Large intestine (tissue), 3 donors: ENCODE measurements at regions not wholly inside any gene's neighbourhood (a gene's known extent, or its start where the extent isn't known, plus 50 kb on each side); places are given as distances from the start of the nearest gene placed in this dataset.
A peak's percentile ranks its signal among the peaks of the same experiment; 100 is the strongest.

ENCODE experiments used
- DNase-seq, 2 donors: peaks; one replicate each; pipeline versions ENCODE4 v3.0.0 to v3.0.0-alpha.2; 2013
- H3K27ac ChIP-seq: one replicate; pipeline ENCODE4 v1.5.1; 2013; ENCODE audit warnings: low read length
- H3K27me3 ChIP-seq: 2 replicates; pipeline ENCODE4 v1.6.1; 2013; ENCODE audit warnings: low read length; ENCODE audit not compliant: control insufficient read depth, insufficient read depth
- H3K36me3 ChIP-seq: 2 replicates; pipeline ENCODE4 v1.6.1; 2013; ENCODE audit warnings: low read length; ENCODE audit not compliant: control insufficient read depth, insufficient read depth
- H3K4me1 ChIP-seq: one replicate; pipeline ENCODE4 v1.6.1; 2013; ENCODE audit warnings: low read length; ENCODE audit not compliant: control insufficient read depth, insufficient read depth
- H3K4me3 ChIP-seq: one replicate; pipeline ENCODE4 v1.5.1; 2013; ENCODE audit warnings: low read length
- H3K9me3 ChIP-seq: one replicate; pipeline ENCODE4 v1.6.1; 2013; ENCODE audit warnings: mild to moderate bottlenecking, low read depth, low read length, moderate library complexity; ENCODE audit not compliant: control insufficient read depth
- WGBS: methylation state at CpG from one replicate; pipeline ENCODE4 v1.1.5; 2013; ENCODE audit warnings: low lambda C conversion rate; ENCODE audit not compliant: insufficient coverage; 5-methylcytosine and 5-hydroxymethylcytosine counted together

DNA sequence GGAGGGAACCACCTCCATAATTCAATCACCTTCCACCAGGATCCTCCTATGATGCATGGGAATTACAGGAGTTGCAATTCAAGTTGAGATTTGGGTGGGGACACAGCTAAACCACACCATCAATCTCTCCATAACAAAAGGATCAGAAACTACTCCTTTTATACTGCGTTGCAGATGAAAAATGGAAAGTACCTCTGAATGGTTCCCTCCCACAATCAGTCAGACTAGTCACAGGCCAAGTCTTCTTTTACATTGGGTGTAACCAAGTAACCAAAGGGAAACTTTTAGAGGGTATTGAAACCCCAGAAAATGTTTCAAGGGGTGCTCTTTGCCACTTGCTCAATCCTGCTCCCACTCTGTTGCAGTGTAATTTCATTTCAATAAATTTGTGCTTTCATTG is 504.3 kb upstream of the CNTN3 start:
- no CpG with 5 or more reads among the region's 1 CpG for WGBS
- Histone ChIP-seq H3K27ac (no peak overlapping the region), H3K9me3 (no peaks in the 10 kb centered on the region), H3K4me1 (no peaks in the 10 kb centered on the region), H3K36me3 (no peaks in the 10 kb centered on the region), H3K27me3 (no peaks in the 10 kb centered on the region), H3K4me3 (no peak overlapping the region)
- DNase-seq = no peak

DNA sequence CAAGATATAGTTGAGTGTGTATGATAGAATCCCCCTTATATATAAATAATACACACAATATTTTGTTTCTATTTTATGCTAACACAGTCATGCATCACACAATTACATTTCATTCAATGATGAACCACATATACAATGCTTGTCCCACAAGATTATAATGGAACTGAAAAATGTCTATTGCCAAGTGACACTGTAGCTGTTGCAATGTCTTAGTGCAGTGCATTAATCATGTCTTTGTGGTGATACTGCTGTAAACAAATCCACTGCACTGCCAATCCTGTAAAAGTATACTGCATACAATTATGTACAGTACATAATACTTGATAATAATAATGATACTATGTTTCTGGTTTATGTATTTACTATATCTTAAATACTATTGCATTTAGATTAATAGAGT is 512.1 kb upstream of the CNTN3 start:
- Histone ChIP-seq H3K27me3 (no peaks in the 10 kb centered on the region), H3K27ac (no peak overlapping the region), H3K9me3 (peaks cover 2% of the 10 kb centered on the region), H3K36me3 (no peaks in the 10 kb centered on the region), H3K4me1 (no peaks in the 10 kb centered on the region), H3K4me3 (no peak overlapping the region)
- DNase-seq = no peak

GRCh38 chr3:75129101-75129500 is 514.6 kb upstream of the CNTN3 start:
- Histone ChIP-seq H3K36me3 (no peaks in the 10 kb centered on the region), H3K4me1 (no peaks in the 10 kb centered on the region), H3K4me3 (no peak overlapping the region), H3K9me3 (peaks cover 2% of the 10 kb centered on the region), H3K27ac (no peak overlapping the region), H3K27me3 (no peaks in the 10 kb centered on the region)
- no peak for DNase-seq
- 72% methylated on average over 2 of the region's 2 CpGs for WGBS

DNA sequence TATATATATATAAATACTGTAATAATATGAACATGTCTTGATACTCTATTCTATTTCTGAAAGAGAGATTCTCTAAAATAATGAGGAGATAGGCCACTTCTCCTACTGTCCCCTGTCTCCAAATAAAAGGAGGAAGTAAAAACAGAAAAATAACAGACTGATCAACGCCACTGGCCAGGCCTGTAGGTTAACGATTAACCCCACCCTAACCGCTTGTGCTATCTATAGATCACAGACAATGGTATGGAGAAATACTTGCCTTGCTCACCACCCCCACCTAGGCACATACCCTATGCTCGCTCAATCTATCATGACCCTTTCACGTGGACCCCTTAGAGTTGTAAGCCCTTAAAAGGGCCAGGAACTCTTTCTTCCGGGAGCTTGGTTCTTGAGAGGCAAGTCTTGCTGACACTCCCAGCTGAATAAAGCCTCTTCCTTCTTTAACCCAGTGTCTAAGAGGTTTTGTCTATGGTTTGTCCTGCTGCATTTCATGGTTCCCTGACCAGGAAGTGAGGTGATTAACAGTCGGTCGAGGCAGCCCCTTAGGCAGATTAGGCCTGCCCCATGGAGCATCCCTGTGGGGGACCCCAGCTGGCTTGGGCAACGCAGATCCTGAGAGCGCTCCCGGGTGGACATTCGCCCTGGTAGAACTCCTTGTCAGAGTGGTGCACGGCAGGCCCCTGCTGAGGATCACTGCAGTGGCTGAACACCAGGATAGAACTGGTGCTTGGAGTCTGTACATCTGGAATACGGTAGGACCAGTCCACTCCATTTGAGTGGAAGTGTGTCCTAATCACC is 521.8 kb upstream of the CNTN3 start:
- no peak overlapping the region for H3K27ac ChIP-seq
- peaks cover 15% of the 10 kb centered on the region for H3K9me3 ChIP-seq
- no CpG with 5 or more reads among the region's 14 CpGs for WGBS
- no peak overlapping the region for H3K4me3 ChIP-seq
- H3K4me1 ChIP-seq = no peaks in the 10 kb centered on the region
- peak in 1 of 2 donors; percentile 57 for DNase-seq
- H3K27me3 ChIP-seq = no peaks in the 10 kb centered on the region
- no peaks in the 10 kb centered on the region for H3K36me3 ChIP-seq

DNA sequence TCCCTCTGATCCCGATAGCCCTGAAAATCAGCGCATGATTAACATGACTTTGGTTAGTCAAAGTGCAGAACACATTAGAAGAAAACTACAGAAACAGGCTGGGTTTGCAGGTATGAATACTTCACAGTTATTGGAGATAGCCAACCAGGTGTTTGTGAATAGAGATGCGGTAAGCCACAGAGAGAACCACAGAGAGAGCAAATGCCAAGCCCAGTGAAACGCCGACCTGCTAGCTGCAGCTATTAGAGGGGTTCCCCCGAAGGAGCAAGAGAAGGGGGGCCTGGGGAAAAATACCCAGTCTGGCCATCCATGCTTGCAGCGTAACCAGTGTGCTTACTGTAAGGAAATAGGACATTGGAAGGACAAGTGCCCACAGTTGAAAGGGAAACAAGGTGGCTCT is 523.9 kb upstream of the CNTN3 start:
- peaks cover 15% of the 10 kb centered on the region for H3K9me3 ChIP-seq
- H3K27me3 ChIP-seq = no peaks in the 10 kb centered on the region
- H3K4me1 ChIP-seq = no peaks in the 10 kb centered on the region
- WGBS = 93% methylated on average over 2 of the region's 7 CpGs
- no peak overlapping the region for H3K27ac ChIP-seq
- DNase-seq = no peak
- H3K36me3 ChIP-seq = no peaks in the 10 kb centered on the region
- H3K4me3 ChIP-seq = no peak overlapping the region

DNA sequence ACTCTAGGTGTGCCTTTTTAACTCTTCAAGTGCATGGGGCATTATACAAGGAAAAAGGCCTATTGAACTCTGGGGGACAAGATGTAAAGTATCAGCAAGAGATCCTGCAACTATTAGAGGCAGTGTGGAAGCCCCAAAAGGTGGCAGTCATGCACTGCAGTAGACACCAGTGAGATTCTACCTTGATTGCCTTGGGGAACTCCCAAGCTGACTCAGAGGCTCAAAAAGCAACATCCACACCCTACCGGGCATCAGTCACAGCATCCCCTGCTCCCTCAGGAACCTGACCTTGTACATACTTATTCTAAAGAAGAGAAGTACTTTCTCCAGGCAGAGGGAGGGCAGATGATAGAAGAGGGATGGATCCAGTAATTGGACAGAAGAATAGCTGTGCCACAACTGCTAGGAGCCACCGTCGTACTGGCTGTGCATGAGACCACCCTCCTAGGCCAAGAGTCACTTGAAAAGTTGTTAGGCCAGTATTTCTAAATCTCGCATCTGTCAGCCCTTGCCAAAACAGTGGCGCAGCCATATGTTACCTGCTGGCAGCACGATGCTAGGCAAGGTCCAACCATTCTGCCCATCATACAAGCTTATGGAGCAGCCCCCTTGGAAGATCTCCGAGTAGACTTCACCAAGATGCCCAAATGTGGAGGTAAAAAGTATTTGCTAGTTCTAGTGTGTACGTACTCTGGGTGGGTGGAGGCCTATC is 523.1 kb upstream of the FRG2C start:
- Histone ChIP-seq H3K4me3 (no peak overlapping the region), H3K4me1 (peaks cover 6% of the 10 kb centered on the region), H3K9me3 (peaks cover 16% of the 10 kb centered on the region), H3K27me3 (no peaks in the 10 kb centered on the region), H3K27ac (no peak overlapping the region), H3K36me3 (no peaks in the 10 kb centered on the region)
- WGBS = 100% methylated on average over 1 of the region's 8 CpGs
- no peak for DNase-seq

GRCh38 chr3:75144406-75144805 is 519.7 kb upstream of the FRG2C start:
- Histone ChIP-seq H3K36me3 (no peaks in the 10 kb centered on the region), H3K27me3 (no peaks in the 10 kb centered on the region), H3K9me3 (peaks cover 4% of the 10 kb centered on the region), H3K4me3 (no peak overlapping the region), H3K4me1 (peaks cover 6% of the 10 kb centered on the region), H3K27ac (peak overlapping the region; percentile 53)
- WGBS = no CpG with 5 or more reads among the region's 3 CpGs
- DNase-seq = peak; percentile 41 to 69

- Histone ChIP-seq H3K4me3 (no peak overlapping the region), H3K4me1 (no peaks in the 10 kb centered on the region), H3K36me3 (no peaks in the 10 kb centered on the region), H3K27me3 (no peaks in the 10 kb centered on the region), H3K9me3 (no peaks in the 10 kb centered on the region), H3K27ac (no peak overlapping the region)
- WGBS = 40% methylated on average over 1 of the region's 2 CpGs
- peak in 1 of 2 donors; percentile 9 for DNase-seq
These were observed 492.4 kb upstream of the FRG2C start for GRCh38 chr3:75171630-75172230.

- DNase-seq = no peak
- H3K27ac ChIP-seq = no peak overlapping the region
- H3K27me3 ChIP-seq = no peaks in the 10 kb centered on the region
- 43% methylated on average over 1 of the region's 3 CpGs for WGBS
- no peaks in the 10 kb centered on the region for H3K4me1 ChIP-seq
- H3K4me3 ChIP-seq = no peak overlapping the region
- no peaks in the 10 kb centered on the region for H3K36me3 ChIP-seq
- H3K9me3 ChIP-seq = no peaks in the 10 kb centered on the region
These were observed 487.2 kb upstream of the FRG2C start for GRCh38 chr3:75176937-75177336.

GRCh38 chr3:75180235-75180944 is 483.7 kb upstream of the FRG2C start:
- H3K4me1 ChIP-seq = no peaks in the 10 kb centered on the region
- WGBS = no CpG with 5 or more reads among the region's 7 CpGs
- H3K9me3 ChIP-seq = no peaks in the 10 kb centered on the region
- DNase-seq = no peak
- no peaks in the 10 kb centered on the region for H3K27me3 ChIP-seq
- H3K27ac ChIP-seq = no peak overlapping the region
- H3K4me3 ChIP-seq = no peak overlapping the region
- no peaks in the 10 kb centered on the region for H3K36me3 ChIP-seq
